NT2/D1 (cell line): ENCODE measurements at regions not wholly inside any gene's neighbourhood (a gene's known extent, or its start where the extent isn't known, plus 50 kb on each side); places are given as distances from the start of the nearest gene placed in this dataset.
"Not testable (repeated sequence)": the region's sequence is repeated elsewhere in the genome, so short reads cannot be mapped to it uniquely, and the experiment has no call there.

Experiments
- DNase-seq: peaks from one replicate; pipeline ENCODE4 v3.0.0-alpha.2; 2011; ENCODE audit warnings: low read depth, low spot score
- H3K27me3 ChIP-seq: 2 replicates; pipeline ENCODE4 v1.6.0; 2011; ENCODE audit warnings: mild to moderate bottlenecking; ENCODE audit not compliant: insufficient read length, insufficient read depth
- H3K36me3 ChIP-seq: 2 replicates; pipeline ENCODE4 v1.6.1; 2011; ENCODE audit warnings: mild to moderate bottlenecking, low read length, mixed read lengths; ENCODE audit not compliant: insufficient read depth, insufficient read length
- H3K4me1 ChIP-seq: 2 replicates; pipeline ENCODE4 v1.5.1; 2011; ENCODE audit not compliant: insufficient read depth, insufficient read length
- H3K4me3 ChIP-seq: 2 replicates; pipeline ENCODE4 v1.5.1; 2011; ENCODE audit warnings: low read depth; ENCODE audit not compliant: insufficient read length
- H3K9ac ChIP-seq: 2 replicates; pipeline ENCODE4 v1.6.0; 2011; ENCODE audit warnings: low read depth; ENCODE audit not compliant: insufficient read length
- H3K9me3 ChIP-seq: 2 replicates; pipeline ENCODE4 v1.5.1; 2011; ENCODE audit warnings: mild to moderate bottlenecking, low read length; ENCODE audit not compliant: insufficient read depth
- SUZ12 ChIP-seq: IDR thresholded peaks from 2 replicates; pipeline ENCODE4 v1.6.1; 2011; ENCODE audit not compliant: insufficient read length, insufficient read depth; ENCODE audit errors: extremely low read depth
- YY1 ChIP-seq: IDR thresholded peaks from 2 replicates; pipeline ENCODE4 v1.6.1; 2011; ENCODE audit not compliant: insufficient read length, insufficient read depth
- ZNF274 ChIP-seq: IDR thresholded peaks from 2 replicates; pipeline ENCODE4 v1.6.1; 2011; ENCODE audit warnings: mild to moderate bottlenecking, low read depth, low read length

- no peak for DNase-seq
- no peaks in the 10 kb centered on the region for H3K4me1 ChIP-seq
- H3K27me3 ChIP-seq: no peaks in the 10 kb centered on the region
- no peak overlapping the region for H3K4me3 ChIP-seq
- no peak overlapping the region for H3K9ac ChIP-seq
- TF ChIP-seq ZNF274 (no peak), SUZ12 (no peak), YY1 (no peak)
- no peaks in the 10 kb centered on the region for H3K9me3 ChIP-seq
- H3K36me3 ChIP-seq: no peaks in the 10 kb centered on the region
Observed at GRCh38 chr2:128510701-128511397, 192.2 kb upstream of the HS6ST1 start.

- Histone ChIP-seq H3K36me3 (no peaks in the 10 kb centered on the region), H3K4me3 (no peak overlapping the region), H3K4me1 (no peaks in the 10 kb centered on the region), H3K27me3 (no peaks in the 10 kb centered on the region), H3K9ac (no peak overlapping the region), H3K9me3 (no peaks in the 10 kb centered on the region)
- no peak for DNase-seq
- no peak for TF ChIP-seq SUZ12
- no peak for TF ChIP-seq ZNF274
- TF ChIP-seq YY1: no peak
Observed at GRCh38 chr2:128511731-128512378, 193.2 kb upstream of the HS6ST1 start.

- Histone ChIP-seq H3K4me1 (no peaks in the 10 kb centered on the region), H3K36me3 (no peaks in the 10 kb centered on the region)
- DNase-seq: no peak
Observed at GRCh38 chr2:128512379-128513115, 193.9 kb upstream of the HS6ST1 start.

GRCh38 chr2:128513116-128513960 lies 194.7 kb upstream of the HS6ST1 start:
- H3K27me3 ChIP-seq: no peaks in the 10 kb centered on the region
- no peaks in the 10 kb centered on the region for H3K4me1 ChIP-seq
- H3K4me3 ChIP-seq: no peak overlapping the region
- no peak for DNase-seq
- no peak overlapping the region for H3K9ac ChIP-seq
- TF ChIP-seq YY1: no peak
- TF ChIP-seq ZNF274: no peak
- TF ChIP-seq SUZ12: no peak
- no peaks in the 10 kb centered on the region for H3K36me3 ChIP-seq
- no peaks in the 10 kb centered on the region for H3K9me3 ChIP-seq

More at GRCh38 chr2:128512379-128513115, 193.9 kb upstream of the HS6ST1 start:
- no peak overlapping the region for H3K4me3 ChIP-seq
- TF ChIP-seq SUZ12 (no peak), ZNF274 (no peak), YY1 (no peak)
- no peaks in the 10 kb centered on the region for H3K9me3 ChIP-seq
- no peaks in the 10 kb centered on the region for H3K27me3 ChIP-seq
- H3K9ac ChIP-seq: no peak overlapping the region

DNA sequence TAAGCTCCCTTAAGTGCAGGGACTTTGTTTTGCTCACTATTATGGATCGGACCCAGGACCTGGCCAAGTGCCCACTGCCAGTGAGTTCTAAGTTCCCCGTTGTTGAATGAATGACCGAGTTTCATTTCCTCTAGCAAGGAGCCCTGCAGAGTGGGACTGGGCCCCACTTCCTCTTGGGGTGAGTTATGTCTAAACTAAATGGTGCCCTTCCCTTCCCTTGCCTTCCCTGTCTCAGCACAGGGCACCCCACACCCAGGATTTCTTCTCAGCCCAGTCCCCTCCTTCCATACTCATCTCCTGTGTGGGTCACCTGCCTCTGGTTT lies 195.3 kb upstream of the HS6ST1 start:
- no peak for DNase-seq
- Histone ChIP-seq H3K9me3 (no peaks in the 10 kb centered on the region), H3K4me3 (no peak overlapping the region), H3K9ac (no peak overlapping the region), H3K36me3 (no peaks in the 10 kb centered on the region), H3K27me3 (no peaks in the 10 kb centered on the region), H3K4me1 (no peaks in the 10 kb centered on the region)
- TF ChIP-seq SUZ12 (no peak), ZNF274 (no peak), YY1 (no peak)

GRCh38 chr2:128514555-128514955 lies 195.9 kb upstream of the HS6ST1 start:
- Histone ChIP-seq H3K9ac (no peak overlapping the region), H3K9me3 (no peaks in the 10 kb centered on the region), H3K4me3 (no peak overlapping the region), H3K27me3 (no peaks in the 10 kb centered on the region), H3K4me1 (no peaks in the 10 kb centered on the region), H3K36me3 (no peaks in the 10 kb centered on the region)
- DNase-seq: no peak
- TF ChIP-seq YY1 (no peak), SUZ12 (no peak), ZNF274 (no peak)

- Histone ChIP-seq H3K36me3 (no peaks in the 10 kb centered on the region), H3K4me1 (no peaks in the 10 kb centered on the region), H3K9ac (no peak overlapping the region), H3K4me3 (no peak overlapping the region), H3K27me3 (no peaks in the 10 kb centered on the region), H3K9me3 (no peaks in the 10 kb centered on the region)
- DNase-seq: no peak
- no peak for TF ChIP-seq ZNF274
- no peak for TF ChIP-seq SUZ12
- no peak for TF ChIP-seq YY1
Observed at GRCh38 chr2:128516938-128517337, 198.3 kb upstream of the HS6ST1 start.

DNA sequence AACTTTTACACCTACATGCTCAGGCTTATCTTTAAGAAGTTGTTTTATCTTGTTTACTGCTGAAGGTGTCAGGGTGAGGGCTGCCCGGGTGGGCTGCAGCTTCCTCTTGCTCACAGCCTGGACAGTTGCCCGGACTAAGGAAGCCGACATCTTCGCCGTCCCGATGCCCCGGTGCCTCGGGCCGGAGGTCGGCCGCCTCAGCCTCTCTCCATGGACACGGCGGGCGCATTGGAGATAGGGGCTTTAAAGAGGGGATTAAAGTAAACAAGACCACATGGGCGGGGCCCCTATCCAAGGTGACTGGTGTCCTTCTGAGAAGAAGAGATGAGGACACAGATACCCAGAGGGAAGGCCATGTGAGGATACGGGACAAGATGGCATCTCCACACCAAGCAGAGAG lies 200.4 kb upstream of the HS6ST1 start:
- H3K4me1 ChIP-seq, H3K9me3 ChIP-seq, H3K27me3 ChIP-seq, H3K36me3 ChIP-seq, DNase-seq, H3K4me3 ChIP-seq, H3K9ac ChIP-seq: not testable (repeated sequence)
